ENCODE measurements at regions not wholly inside any gene's neighbourhood (a gene's known extent, or its start where the extent isn't known, plus 50 kb on each side); places are given as distances from the start of the nearest gene placed in this dataset.

DNA sequence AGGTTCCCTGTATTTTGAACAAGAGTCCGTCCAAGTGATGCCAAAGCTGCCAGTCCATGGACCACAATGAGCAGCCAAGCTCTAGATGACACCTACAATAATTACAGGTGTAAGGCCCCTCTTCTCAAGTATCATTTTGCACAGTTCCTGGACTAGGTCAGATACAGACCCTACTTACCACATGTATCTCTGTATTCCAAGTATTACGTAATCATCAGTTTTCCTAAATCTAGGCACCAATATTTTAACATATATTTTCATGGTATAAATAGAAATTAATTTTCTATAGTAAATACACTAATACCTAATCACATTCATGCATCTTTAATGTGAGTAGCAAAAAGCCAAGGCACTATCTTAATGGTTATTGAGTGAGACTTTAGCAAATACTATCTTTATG, 157.0 kb upstream of the PRSS1 start:
- TF ChIP-seq, protein P1, sequence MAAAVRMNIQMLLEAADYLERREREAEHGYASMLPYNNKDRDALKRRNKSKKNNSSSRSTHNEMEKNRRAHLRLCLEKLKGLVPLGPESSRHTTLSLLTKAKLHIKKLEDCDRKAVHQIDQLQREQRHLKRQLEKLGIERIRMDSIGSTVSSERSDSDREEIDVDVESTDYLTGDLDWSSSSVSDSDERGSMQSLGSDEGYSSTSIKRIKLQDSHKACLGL (CRISPR knock-in tag; IDR thresholded peaks at IDR 0.05): no peak
- TF ChIP-seq, protein P2, sequence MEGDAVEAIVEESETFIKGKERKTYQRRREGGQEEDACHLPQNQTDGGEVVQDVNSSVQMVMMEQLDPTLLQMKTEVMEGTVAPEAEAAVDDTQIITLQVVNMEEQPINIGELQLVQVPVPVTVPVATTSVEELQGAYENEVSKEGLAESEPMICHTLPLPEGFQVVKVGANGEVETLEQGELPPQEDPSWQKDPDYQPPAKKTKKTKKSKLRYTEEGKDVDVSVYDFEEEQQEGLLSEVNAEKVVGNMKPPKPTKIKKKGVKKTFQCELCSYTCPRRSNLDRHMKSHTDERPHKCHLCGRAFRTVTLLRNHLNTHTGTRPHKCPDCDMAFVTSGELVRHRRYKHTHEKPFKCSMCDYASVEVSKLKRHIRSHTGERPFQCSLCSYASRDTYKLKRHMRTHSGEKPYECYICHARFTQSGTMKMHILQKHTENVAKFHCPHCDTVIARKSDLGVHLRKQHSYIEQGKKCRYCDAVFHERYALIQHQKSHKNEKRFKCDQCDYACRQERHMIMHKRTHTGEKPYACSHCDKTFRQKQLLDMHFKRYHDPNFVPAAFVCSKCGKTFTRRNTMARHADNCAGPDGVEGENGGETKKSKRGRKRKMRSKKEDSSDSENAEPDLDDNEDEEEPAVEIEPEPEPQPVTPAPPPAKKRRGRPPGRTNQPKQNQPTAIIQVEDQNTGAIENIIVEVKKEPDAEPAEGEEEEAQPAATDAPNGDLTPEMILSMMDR (CRISPR knock-in tag; IDR thresholded peaks at IDR 0.05): no peak
- TF ChIP-seq, protein P3, sequence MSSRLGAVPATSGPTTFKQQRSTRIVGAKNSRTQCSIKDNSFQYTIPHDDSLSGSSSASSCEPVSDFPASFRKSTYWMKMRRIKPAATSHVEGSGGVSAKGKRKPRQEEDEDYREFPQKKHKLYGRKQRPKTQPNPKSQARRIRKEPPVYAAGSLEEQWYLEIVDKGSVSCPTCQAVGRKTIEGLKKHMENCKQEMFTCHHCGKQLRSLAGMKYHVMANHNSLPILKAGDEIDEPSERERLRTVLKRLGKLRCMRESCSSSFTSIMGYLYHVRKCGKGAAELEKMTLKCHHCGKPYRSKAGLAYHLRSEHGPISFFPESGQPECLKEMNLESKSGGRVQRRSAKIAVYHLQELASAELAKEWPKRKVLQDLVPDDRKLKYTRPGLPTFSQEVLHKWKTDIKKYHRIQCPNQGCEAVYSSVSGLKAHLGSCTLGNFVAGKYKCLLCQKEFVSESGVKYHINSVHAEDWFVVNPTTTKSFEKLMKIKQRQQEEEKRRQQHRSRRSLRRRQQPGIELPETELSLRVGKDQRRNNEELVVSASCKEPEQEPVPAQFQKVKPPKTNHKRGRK (CRISPR knock-in tag; IDR thresholded peaks at IDR 0.05): no peak
- TF ChIP-seq ZNF329 (CRISPR knock-in tag; IDR thresholded peaks at IDR 0.05; ENCODE audit: low read depth): no peak
